Omental fat pad (tissue), 3 donors: ENCODE measurements at regions not wholly inside any gene's neighbourhood (a gene's known extent, or its start where the extent isn't known, plus 50 kb on each side); places are given as distances from the start of the nearest gene placed in this dataset.

ENCODE experiments used
- ATAC-seq: fragments of 150-250 bp; one replicate; pipeline ENCODE4 v1.9.1; 2016; ENCODE audit warnings: mild to moderate bottlenecking, moderate library complexity; ENCODE audit not compliant: low FRiP score
- DNase-seq: peaks from one replicate; pipeline ENCODE4 v3.0.0-alpha.2; 2019; ENCODE audit warnings: low spot score
- TF ChIP-seq, protein P1 (sequence below), 3 donors: fragments of 450-650 bp; IDR thresholded peaks; one replicate each; pipeline ENCODE4 v1.5.1; 2016 to 2017; ENCODE audit warnings: antibody characterized with exemption in 3 of 3, mild to moderate bottlenecking in 3 of 3, moderate library complexity in 2 of 3

DNA sequence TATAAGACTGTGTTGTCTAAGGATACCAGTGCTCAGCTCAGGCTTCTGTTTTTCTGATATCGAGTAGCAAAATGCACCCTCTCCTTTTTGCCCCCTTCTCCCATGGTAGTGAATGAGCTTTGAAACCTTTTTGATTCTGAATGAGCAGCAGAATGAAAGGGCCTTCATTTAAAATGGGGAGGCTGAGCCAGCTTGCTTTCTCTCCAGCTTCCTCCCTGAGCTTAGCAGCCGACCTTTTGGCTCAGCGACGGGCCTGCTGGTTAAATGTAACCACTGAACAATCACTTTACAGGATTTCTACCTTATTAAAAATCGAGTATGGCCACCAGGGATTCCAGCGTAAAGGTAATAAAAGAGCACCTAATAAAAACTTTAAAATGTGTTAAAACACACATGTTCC lies 133.7 kb upstream of the SPACA1 start:
- no peak for DNase-seq
- ATAC-seq, result no peak
- TF ChIP-seq, protein P1, sequence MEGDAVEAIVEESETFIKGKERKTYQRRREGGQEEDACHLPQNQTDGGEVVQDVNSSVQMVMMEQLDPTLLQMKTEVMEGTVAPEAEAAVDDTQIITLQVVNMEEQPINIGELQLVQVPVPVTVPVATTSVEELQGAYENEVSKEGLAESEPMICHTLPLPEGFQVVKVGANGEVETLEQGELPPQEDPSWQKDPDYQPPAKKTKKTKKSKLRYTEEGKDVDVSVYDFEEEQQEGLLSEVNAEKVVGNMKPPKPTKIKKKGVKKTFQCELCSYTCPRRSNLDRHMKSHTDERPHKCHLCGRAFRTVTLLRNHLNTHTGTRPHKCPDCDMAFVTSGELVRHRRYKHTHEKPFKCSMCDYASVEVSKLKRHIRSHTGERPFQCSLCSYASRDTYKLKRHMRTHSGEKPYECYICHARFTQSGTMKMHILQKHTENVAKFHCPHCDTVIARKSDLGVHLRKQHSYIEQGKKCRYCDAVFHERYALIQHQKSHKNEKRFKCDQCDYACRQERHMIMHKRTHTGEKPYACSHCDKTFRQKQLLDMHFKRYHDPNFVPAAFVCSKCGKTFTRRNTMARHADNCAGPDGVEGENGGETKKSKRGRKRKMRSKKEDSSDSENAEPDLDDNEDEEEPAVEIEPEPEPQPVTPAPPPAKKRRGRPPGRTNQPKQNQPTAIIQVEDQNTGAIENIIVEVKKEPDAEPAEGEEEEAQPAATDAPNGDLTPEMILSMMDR (IDR thresholded peaks at IDR 0.05), result no peak

DNA sequence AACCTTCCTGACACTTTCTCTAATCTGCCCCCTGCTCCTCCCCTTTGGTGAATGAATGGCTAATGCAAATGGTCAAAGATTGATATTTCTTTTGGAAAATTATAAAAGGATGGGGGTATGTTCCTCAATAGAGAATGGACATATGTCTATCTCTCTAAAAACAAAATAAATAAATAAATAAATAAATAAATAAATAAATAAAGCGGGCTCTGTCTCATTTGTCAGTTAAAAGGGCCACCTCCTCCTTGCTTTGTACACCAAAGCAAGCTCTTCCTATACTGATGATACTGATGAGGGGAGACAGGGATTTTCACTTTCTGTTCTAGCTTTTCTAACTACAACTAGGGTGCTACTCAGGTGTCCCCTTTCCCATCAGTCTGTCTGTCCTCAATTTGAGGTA lies 135.5 kb upstream of the SPACA1 start:
- TF ChIP-seq, protein P1 (IDR thresholded peaks at IDR 0.05), result no peak
- DNase-seq (no peak), ATAC-seq (no peak)

DNA sequence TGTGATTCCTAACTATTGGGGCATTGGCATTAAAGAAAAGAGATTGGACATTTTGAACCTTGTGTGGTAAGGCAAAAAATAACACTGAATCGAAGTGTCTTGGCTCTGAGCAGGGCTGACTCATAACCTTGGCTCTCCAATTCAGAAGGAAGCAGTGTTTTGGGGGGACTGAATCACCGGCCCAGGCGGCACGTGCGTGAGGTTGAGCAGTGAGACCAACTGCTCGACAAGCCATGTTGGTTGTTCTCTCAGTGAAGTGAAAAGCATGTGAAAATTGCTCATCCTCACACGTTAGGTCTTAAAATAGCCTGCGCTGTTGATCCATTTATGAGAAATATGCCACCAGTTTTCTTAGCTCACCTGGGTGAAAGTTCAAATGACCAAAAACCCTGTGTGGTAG lies 137.8 kb upstream of the SPACA1 start:
- DNase-seq (no peak), ATAC-seq (no peak)
- TF ChIP-seq, protein P1 (IDR thresholded peaks at IDR 0.05), result no peak

DNA sequence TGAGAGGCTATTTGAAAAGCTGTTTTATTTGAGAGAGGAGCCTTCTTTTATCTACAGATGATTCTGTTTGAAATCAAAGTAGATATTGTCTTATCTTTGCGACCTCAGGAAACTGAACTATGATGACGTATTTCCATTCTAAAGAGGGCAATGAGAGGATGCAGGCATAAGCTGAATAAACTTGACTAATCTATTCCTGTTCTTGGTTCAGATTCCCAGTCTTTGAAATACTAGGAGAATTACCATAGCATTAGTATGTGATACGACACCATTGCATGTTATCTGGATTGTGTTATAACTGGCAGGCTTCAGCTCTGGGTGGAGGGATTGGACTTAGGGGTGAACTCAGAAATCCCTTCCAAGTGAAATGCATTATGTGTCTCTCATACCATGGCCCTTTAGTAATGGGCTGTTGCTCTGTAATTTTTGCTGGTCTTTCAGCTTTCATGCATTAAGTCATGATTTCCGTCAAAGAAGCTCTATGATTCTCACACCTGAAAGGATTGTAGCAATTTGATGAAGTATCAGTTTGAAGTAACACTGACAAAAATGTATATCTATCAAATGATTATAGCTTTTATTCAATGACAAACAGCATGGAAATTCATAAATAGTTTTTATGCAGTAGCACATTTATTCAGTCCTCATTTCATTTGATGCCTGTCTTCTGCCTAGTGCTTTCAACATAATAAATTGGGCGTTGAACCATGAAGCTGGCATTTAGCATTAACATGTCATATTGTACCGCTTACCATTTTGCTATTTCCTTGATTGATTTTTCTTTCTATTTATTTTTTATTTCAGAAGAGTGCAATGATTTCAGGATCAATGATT lies 138.4 kb upstream of the SPACA1 start:
- TF ChIP-seq, protein P1 (IDR thresholded peaks at IDR 0.05), result no peak
- ATAC-seq (no peak), DNase-seq (no peak)

DNA sequence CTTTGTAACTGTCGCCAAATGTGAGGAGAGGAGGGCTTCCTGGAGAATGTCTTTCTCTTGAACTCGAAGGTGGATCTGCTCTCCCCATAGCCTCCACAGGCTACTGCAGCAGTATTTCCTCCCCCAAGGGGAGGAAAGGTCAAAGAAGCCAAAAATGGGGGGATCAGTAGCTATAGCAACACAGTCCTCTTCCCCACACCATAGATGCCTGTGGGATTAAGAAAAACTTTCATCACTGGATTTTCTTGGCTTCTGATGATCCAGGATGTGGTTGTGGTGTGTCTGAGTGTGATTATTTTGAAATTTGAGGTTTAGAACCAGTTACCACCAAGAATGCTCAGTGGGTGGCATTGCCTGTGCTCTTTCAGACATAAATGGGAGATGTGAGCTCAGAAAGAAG lies 140.1 kb upstream of the SPACA1 start:
- DNase-seq (no peak), ATAC-seq (no peak)
- TF ChIP-seq, protein P1 (IDR thresholded peaks at IDR 0.05), result no peak

DNA sequence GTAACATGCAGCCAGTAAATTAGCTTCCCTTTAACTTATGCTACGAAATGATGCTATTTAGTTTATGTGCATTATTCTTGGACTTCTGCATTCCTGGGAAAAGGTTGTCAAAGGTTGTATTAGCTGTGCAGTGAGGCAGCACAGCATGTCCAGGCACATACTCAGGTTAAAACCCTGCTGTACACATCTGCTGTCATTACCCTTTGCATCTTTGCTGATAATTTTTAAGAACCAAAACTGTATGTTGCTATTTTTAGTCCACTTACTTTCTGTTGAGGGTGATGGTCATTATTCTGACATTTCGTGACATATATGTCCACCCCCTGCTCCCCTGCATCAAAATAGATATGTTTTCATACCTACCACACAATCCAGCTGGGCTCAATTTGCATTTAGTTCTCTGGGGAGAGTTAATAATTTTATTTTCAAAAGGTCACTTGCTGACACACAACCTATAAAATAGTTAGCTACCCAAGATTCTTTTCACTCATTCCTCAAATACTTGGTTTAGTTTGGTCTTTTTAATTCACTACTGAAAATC lies 142.5 kb upstream of the SPACA1 start:
- no peak for ATAC-seq
- TF ChIP-seq, protein P1 (IDR thresholded peaks at IDR 0.05), result no peak
- DNase-seq, result no peak

DNA sequence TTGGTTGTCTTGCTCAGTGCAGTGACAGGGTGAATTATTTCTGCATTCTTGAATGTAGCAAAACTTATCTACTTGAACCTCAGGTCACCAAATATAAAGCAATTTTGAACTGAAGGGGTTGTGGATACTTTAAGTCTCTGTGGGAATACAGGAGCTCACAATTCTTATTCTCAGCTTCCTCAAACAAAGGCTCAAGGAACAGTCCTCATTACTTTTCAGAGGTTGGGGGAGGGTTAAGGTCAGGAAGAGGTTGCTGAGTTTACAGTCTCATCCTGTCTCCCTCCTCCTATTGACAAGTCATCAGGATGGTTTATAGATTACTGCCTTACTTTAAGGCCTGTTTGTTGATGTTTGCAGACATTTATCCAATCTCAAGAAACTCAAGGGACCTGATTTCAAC lies 143.6 kb upstream of the SPACA1 start:
- TF ChIP-seq, protein P1 (IDR thresholded peaks at IDR 0.05), result no peak
- DNase-seq (no peak), ATAC-seq (no peak)
